HG03469 (cell line): ENCODE measurements at regions not wholly inside any gene's neighbourhood (a gene's known extent, or its start where the extent isn't known, plus 50 kb on each side); places are given as distances from the start of the nearest gene placed in this dataset.
"Not testable (repeated sequence)": the region's sequence is repeated elsewhere in the genome, so short reads cannot be mapped to it uniquely, and the experiment has no call there.

Experiments used
- ATAC-seq: cut with Tn5 transposase; IDR thresholded peaks from one replicate; pipeline ENCODE4 v1.9.1; 2021; ENCODE audit warnings: mild to moderate bottlenecking, moderate library complexity, moderate number of reproducible peaks; ENCODE audit not compliant: unreplicated experiment

DNA sequence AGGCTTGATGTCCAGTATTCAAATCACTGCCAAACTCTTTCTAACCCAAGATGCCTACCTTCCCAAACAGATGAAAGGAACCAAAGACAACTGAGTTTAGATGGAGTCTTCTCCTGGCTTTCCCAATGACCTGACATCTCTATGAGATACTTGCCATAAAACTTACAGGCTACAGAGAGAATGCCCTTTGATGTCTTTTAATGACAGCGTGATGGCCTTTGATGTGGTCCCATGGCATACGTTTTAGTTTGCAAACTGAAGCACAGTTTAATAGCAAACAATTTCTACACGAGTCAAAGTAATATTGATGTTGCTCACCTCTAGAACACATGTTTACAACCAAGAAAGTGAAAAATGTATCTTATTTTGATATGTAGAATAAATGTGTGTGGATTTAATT is 73.2 kb downstream of the ZIC4 start:
- ATAC-seq: no peak

DNA sequence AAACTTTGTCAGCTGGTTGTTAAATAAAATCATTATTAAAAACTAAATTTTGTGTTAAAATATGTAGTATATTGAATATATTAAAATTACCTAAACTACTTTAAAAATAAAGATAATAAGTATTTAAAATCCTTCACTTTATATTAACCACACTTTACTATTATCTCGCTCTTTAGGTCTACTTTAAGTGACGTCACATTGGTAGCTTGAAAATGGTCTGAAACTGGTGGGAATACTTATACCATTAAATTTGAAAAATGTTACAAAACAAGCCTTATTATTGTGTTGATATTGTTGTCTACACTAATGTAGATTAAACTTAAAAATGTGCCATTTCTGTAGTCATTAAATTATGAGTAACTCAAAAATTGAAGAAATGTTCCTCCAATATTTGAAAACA is 77.6 kb downstream of the ZIC4 start:
- no peak for ATAC-seq

DNA sequence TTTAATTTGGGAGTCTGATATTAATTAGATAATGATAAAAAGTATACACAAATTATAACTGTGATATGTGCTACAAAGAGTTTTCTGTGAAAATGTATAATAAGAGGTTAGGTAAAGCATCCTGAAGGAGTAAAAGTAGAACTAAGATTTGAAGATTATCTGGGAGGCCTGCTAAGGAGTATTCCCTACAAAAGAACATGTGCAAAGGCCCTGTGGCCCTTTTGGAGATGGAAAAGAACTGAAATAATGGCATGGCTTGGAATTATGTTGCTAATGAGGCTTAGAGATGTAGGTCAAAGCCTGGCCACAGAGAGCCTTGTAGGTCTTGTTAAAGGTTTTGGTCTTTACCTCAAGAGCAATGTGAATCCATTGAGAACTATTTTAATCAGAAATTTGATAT is 82.0 kb downstream of the ZIC4 start:
- ATAC-seq: no peak

DNA sequence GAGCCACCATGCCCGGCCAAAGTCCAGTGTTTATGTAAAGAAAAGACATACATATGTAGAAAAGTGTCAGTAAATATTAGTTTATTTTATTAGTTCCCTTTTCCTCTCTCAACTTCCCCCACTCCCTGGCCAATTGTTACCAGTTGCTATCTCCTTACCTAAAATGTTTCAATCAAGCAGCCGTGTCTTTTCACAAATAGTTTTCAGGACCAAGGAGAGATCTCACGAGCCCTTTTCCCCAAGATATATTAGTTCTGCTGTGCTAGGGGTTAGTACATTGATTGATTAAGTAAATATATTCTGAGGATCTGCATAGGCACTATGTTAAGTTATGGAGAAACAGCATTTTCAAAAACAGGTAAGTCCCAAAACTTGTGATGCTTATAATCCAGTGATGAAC is 87.4 kb downstream of the ZIC4 start:
- no peak for ATAC-seq

DNA sequence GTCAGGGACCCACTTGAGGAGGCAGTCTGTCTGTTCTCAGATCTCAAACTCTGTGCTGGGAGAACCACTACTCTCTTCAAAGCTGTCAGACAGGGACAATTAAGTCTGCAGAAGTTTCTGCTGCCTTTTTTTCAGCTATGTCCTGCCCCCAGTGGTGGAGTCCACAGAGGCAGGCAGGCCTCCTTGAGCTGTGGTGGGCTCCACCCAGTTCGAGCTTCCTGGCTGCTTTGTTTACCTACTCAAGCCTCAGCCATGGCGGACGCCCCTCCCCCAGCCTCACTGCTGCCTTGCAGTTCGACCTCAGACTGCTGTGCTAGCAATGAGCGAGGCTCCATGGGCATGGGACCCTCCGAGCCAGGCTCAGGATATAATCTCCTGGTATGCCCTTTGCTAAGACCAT is 89.3 kb downstream of the ZIC4 start:
- not testable (repeated sequence) for ATAC-seq

DNA sequence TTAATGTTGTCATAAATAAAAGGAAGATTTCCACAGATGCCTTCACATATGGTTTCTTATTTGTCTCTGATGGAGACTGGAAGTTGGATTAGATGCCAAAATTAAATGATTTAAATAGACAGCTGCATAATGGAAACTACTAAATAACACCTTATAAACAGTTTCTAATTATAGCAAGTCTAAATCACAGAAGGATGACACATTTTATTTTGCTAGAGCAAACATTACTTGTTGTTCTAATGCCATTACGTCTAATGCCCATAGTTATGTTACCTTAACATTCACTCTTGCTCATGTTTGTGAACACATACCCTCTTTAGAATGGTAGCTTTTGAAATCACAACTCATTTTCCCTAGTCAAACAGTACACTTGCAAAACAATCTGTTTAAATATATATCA is 92.8 kb downstream of the ZIC4 start:
- no peak for ATAC-seq

DNA sequence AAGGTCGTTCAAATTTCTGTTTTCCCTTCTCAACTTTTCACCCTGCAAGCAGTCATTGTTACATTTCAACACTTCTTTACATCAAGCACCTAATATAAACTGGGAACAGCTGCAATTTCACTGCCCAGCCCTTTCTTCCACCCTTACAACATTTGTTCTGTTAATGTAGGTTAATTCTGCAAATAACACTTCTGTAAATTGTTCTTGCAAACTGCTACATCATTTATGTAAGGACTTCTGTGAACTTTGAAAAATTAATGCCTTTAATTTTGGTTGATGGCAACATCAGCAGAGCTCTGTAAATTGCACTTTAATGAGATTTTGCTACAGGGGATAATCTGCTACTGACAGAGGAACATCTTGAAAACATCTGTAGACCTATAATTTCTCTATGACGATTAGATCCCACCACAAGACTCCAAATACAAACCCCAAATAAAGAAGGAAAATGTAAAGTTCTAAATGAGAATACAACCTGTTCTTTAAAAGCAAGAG is 93.5 kb downstream of the ZIC4 start:
- ATAC-seq: no peak

DNA sequence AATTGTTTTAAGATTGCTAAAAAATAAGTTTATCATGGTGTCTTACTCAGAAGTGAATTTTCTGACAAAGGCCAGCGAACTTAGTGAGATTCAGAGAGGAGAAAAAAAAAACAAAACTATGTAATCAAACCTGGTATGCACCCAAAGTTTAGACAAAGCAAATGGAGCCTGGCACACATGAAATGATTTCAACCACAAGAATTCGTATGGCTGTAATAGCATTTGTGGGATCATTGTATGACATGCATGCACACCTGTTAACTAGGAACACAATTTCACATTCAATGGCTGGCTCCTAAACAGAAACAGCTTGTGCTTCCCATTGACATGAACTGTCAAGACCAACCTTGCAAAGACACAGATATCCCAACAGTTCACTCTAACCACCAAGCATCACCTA is 94.6 kb downstream of the ZIC4 start:
- ATAC-seq: no peak

DNA sequence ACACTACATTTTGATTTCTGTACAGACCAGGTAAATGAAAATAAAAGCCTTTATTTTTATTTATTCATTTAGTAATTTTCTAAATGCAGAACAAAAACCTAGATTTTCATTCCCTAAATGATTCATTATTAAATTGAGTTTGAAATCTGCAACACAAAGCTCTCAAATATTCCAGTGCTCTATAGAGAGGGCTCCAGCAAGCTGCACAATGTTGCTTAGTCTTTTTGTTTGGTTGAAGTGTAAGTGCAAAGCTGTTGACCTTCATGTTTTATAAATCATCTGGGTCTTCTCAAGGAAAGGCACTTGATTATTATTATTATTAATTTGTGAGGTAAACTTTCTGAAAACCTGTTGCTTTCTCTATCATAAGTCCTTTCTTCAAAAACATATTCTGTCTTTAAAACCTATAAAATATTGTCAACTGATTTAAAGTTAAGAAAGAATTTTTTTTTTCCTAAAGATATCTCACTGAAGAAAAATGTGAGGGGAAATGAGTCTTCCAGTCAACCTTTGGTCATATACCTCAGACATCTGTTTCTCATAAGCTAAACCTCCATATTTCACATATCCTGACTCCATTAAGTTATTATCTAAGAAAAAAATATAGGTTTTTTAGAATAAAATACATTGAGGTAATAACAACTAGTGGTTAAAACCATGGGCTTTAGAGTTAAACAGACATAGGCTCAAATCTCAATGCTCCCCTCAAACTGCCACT is 100.7 kb downstream of the ZIC4 start:
- ATAC-seq: no peak

DNA sequence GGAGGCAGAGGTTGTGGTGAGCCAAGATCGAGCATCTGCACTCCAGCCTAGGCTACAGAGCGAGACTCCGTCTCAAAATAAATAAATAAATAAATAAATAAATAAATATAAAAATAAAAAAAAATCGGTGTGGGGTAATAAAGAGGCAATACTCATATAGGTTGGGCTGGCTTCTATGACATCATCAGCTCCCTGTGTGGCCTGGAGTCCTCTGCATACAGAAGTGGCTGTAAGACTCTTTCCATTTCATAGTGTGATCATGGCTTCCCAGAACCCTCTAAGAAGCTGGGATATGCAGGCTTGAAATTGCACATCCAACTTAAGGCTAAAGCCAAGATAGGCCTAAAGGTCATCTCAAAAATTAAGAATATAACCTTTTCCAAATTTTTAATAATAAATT is 101.6 kb downstream of the ZIC4 start:
- no peak for ATAC-seq

DNA sequence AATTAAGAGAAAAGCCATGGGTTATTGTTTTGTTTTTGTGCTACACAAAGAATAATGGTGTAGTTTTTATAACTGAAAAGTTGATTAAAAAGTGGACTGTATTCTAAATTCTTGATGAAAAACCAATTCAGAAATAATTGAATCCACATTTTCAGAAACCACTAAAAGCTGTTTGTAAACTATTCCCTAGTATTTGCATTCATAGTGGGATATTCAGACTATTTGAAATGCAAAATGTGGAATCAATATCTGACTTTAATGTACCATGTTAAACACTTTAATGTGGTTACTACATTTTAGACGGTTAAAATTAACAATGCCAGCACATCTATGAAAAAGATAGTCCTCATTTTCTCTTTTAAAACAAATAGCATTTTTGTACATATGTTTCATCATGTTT is 104.6 kb downstream of the ZIC4 start:
- no peak for ATAC-seq

DNA sequence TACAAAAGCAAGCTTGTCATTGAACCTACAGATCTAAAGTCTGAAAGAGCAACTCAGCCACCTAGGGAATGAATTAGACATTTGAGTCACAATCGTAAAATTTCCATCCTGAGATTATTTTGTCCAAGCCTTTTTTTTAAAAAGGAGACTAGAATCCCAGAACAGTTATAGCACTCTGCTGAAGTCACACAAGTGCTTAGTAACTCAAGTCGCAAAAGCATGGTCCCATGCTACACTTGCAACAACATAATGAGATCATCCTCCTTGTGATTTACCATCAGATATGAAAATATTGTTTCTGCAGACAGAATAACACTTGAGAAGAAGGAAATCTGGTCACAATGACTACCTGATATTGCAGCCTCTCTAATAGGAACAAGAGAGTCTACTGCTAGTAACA is 106.7 kb downstream of the ZIC4 start:
- ATAC-seq: no peak

DNA sequence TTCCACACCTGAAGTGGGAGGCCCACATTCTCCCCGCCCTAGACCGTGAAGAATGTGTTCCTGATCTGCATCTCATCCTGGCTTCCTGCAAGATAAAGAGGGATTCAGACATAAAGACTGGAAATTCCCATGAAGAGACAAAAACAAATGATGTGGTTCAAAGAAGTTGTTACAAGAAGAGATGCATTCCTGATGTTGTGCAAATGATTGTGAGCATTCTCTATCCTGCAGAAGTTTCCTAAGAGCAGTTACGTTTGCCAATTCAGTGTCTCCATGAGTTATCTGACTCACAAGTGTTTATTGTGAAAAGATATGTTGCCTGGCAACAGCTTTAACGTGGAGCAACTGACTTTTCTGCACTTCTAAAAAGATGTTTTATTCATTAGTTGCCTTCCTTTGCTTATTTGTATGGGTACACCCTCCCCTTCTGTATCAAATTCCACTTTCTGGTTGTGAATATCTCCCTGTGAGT is 107.8 kb downstream of the ZIC4 start:
- ATAC-seq: no peak

DNA sequence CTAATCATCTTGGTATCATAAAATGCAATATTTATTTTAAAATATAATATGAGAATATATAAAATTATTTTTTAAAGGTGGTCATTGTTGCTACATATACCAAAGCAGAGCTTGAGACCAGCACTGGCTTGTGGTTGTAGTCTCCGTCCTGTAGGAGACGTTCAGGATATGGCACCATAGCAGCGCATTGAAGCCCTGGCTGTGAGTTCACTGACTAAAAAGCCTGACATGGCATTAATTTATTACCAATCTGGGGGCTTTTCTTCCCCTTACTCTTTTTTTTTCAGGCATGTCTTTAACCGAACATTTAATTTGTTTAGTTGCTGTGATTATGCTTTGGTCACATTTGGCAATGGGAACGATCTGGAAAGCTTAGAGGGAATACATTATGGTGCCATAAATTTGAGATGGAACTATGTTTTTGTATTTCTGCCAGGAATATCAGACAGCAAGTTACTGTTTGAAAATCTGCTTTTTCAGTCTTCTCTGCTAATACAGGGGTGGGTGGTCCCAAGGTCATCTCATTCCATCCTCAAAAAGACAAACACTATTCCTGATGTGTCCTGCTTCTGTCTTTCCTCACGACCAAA is 108.5 kb downstream of the ZIC4 start:
- ATAC-seq: no peak

DNA sequence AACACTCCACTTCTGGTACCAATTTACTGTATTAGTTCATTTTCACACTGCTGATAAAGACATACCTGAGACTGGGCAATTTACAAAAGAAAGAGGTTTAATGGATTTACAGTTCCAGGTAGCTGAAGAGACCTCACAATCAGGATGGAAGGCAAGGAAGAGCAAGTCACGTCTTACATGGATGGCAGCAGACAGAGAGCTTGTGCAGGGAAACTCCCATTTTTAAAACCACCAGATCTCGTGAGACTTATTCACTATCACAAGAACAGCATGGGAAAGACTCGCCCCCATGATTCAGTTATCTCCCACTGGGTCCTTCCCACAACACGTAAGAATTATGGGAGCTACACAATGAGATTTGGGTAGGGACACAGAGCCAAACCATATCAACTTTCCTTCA is 119.0 kb downstream of the ZIC4 start:
- not testable (repeated sequence) for ATAC-seq

DNA sequence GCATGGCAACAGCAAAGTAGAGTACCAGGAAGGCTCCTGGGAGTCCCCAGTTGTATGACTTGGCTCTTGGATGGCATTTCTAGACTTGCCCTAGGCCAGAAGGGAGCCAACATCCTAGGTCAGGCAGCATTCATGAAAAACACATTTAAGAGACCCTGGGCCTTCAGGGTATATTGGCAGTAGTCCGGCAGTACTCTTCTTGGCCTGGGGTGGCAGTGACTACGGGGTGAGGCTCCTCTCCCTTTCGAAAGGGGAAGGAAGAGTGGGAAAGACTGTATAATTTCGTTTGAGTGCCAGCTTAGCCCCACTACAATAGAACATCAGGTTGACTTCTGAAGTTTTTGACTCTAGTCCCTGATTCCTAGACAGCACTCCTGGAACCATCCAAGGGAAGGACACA is 136.4 kb downstream of the ZIC4 start:
- no peak for ATAC-seq

DNA sequence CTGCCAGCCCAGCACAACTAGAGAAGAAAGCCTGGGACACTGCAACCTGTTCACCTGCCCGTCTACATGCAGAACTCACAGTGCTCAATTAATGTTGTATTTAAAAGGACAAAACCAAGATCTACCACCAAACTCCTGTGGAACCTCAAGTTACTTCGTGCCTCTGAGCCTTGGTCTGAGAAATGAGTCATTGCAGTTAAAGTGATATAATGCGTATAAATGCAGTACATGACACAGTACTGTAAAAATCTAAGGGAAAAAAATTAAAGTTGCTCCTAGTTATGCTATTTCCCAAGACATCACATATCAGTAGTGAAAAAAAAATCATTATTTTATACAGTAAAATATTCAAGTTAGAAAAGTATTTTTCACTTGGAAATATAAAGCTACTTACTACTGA is 138.9 kb downstream of the ZIC4 start:
- ATAC-seq: no peak

DNA sequence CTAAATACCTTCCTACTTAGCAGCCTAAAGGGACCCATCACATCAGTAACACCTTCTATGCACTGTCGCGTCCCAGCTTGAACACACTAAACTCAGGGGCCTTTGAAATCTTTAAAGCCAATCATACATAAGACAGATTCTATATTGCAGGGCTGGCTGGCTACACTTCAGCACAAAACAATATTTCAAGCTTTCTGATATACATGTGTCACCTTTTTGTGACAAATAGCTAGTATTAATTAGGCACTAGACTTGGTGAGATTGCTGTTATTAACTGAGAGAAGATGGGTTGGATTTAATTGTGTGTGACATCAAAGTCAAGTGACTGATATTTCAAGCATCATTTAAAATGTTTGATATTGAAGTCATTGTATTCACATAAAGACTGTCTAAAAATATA is 148.4 kb downstream of the ZIC4 start:
- no peak for ATAC-seq

DNA sequence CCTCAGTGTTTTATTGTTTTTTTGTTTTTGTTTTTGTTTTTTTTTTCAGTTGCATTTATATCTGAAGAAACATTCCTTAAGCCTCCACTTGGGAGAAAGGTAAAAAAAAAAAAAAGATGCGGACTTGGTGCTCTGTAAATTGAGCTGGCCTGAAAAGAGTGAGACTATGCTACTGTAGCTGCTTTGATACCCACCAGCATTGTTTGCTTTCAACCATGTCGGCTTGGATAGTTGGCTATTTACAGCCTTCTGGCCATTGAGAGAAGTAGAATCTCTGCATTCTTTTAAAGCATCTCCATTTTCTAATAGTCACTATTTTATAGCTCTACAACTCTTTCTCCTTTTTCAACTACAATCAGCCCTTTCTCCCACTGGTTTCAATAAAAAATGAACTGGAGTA is 149.6 kb downstream of the ZIC4 start:
- no peak for ATAC-seq

DNA sequence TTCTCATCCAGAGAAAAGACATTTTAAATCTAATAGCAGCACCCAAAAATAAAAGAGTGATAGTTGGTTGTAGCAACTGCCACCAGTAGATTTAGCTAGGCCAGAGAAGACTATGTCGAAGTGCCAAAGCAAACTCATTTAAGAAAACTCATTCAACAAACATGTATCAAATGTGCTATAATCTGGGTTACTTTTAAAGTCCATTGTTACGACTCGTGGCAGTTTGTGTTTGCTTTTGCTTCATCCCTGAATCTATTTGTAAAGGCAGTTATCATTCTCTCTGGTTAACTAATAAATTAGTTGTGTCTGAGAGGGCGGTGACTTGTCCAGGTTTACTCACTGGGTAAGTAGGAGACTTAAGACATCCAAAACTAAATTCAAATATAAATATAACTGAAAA is 159.4 kb downstream of the ZIC4 start:
- no peak for ATAC-seq

DNA sequence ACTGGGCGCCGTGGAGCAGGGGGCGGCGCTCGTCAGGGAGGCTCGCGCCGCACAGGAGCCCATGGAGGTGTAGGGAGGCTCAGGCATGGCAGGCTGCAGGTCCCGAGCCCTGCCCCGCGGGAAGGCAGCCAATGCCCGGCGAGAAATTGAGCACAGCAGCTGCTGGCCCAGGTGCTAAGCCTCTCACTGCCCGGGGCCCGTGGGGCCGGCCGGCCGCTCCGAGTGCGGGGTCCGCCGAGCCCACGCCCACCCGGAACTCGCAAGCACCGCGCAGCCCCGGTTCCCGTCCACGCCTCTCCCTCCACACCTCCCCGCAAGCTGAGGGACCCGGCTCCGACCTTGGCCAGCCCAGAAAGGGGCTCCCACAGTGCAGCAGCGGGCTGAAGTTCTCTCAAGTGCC is 160.7 kb downstream of the ZIC4 start:
- not testable (repeated sequence) for ATAC-seq

DNA sequence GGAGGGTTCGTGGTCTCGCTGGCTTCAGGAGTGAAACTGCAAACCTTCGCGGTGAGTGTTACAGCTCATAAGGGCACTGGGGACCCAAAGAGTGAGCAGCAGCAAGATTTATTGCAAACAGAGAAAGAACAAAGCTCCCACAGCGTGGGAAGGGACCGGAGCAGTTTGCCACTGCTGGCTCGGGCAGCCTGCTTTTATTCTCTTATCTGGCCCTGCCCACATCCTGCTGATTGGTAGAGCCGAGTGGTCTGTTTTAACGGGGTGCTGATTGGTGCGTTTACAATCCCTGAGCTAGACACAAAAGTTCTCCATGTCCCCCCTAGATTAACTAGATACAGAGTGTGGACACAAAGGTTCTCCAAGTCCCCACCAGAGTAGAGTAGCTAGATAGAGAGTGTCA is 161.3 kb downstream of the ZIC4 start:
- ATAC-seq: not testable (repeated sequence)

DNA sequence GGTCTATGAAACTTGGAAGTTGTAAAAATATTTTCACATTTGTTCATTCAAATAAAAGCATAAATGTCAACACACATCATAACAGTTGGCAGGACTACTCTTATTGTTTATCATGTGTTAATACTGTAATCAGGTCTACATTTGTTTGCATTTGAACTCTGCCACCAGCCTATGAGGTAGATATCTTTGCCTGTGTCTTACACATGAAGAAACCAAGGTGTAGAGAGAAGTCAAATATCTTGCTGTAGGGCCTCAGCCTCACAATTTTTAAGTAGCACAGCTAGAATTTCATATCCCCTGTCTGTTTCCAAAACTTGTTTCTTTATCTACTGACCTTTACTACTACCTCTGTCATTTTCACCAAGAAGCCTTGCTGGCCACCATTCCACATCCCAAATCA is 161.9 kb downstream of the ZIC4 start:
- ATAC-seq: no peak
